ENCODE measurements at regions not wholly inside any gene's neighbourhood (a gene's known extent, or its start where the extent isn't known, plus 50 kb on each side); places are given as distances from the start of the nearest gene placed in this dataset.

DNA sequence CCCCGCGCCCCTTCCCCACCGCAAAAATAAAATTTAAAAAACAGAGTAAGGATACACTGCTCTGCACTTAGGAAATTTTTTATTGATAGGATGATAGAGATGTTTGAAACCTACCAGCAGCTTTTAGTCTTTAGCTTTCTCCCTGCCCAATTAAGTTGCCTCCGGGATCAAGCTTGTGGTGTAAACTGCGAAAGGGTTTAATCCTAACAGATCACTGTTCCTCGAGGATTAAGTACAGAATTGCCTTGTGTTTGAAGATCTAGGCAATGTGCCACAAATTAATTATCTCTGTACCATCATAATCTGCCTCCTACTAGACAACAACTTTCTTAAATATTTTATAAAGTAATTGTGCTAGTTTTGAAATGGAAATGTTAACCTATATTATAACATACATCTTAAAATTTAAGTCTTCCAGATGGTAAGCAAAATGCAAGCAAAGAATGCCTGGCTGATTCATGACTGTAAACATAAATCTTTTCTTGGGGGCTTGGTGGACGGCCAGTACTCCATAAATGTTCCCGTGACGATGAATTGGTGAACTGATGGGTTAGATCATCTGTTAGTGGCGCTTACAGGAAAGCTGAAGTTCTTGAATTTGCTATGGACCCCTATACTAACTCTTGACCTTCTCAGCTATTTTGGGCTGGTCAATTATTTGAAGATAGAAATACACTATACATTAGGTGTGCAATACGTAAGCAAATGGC lies 58.0 kb upstream of the ARHGAP18 start:
- intact Hi-C loops (cut with micrococcal nuclease): no loop called here
- CTCF ChIA-PET: interaction anchor here (1.1 to 5.2 kb wide), 4 partner anchors 7 to 267 kb away, joined by 3 to 44 read pairs (median 4); no protein-coding TSS in a partner anchor
- ATAC-seq (peak; percentile 16; the same call in 1 of the 2 replicates), DNase-seq (ENCODE audit: low read depth, low spot score) (no peak)
- H2AFZ ChIP-seq (ENCODE audit: low read depth, low read length, poor library complexity, severe bottlenecking): peak overlapping the region; percentile 89
- peaks cover 14 to 17% of the 10 kb centered on the region in 2 experiments for H3K4me1 ChIP-seq (ENCODE audit: control insufficient read depth in 1 of 2, insufficient read depth in 2 of 2, low read length in 2 of 2)
- no peaks in the 10 kb centered on the region for H3K79me2 ChIP-seq (ENCODE audit: insufficient read depth, low read length)
- POLR2A ChIA-PET: interaction anchor here (0.9 to 1.2 kb wide), 2 partner anchors 10 to 19 kb away, joined by 3 to 6 read pairs; no protein-coding TSS in a partner anchor
- 0 out of 2 replicates have a peak overlapping the region, but pooled peaks have one; percentile 32 for H3K27ac ChIP-seq (ENCODE audit: low read depth, low read length)
- no peaks in the 10 kb centered on the region for H3K9me2 ChIP-seq (ENCODE audit: insufficient read depth)
- no peaks in the 10 kb centered on the region for H3K9me3 ChIP-seq (ENCODE audit: control insufficient read depth in 1 of 2, insufficient read depth in 1 of 2, low read depth in 1 of 2, low read length in 2 of 2)
- no peak for TF ChIP-seq SRF (IDR thresholded peaks at IDR 0.05; ENCODE audit: low read depth)
- no peak for TF ChIP-seq TCF7L2 (IDR thresholded peaks at IDR 0.05; ENCODE audit: borderline replicate concordance, extremely low read depth, insufficient read depth, insufficient read length)
- TF ChIP-seq ZFX (IDR thresholded peaks at IDR 0.05): no peak
- TF ChIP-seq EZH2phosphoT487 (IDR thresholded peaks at IDR 0.05; ENCODE audit: borderline replicate concordance): no peak
- TF ChIP-seq, protein P1, sequence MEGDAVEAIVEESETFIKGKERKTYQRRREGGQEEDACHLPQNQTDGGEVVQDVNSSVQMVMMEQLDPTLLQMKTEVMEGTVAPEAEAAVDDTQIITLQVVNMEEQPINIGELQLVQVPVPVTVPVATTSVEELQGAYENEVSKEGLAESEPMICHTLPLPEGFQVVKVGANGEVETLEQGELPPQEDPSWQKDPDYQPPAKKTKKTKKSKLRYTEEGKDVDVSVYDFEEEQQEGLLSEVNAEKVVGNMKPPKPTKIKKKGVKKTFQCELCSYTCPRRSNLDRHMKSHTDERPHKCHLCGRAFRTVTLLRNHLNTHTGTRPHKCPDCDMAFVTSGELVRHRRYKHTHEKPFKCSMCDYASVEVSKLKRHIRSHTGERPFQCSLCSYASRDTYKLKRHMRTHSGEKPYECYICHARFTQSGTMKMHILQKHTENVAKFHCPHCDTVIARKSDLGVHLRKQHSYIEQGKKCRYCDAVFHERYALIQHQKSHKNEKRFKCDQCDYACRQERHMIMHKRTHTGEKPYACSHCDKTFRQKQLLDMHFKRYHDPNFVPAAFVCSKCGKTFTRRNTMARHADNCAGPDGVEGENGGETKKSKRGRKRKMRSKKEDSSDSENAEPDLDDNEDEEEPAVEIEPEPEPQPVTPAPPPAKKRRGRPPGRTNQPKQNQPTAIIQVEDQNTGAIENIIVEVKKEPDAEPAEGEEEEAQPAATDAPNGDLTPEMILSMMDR (IDR thresholded peaks at IDR 0.05 in 2 of 3, conservative IDR thresholded peaks at IDR 0.05 in 1 of 3; ENCODE audit: borderline replicate concordance in 1 of 3, insufficient read depth in 1 of 3, low read depth in 2 of 3, low read length in 2 of 3): no peak
- TF ChIP-seq POLR2AphosphoS5 (IDR thresholded peaks at IDR 0.05; ENCODE audit: low read depth, low read length): no peak
- no peak for TF ChIP-seq JUND (IDR thresholded peaks at IDR 0.05)
- TF ChIP-seq, protein P2, sequence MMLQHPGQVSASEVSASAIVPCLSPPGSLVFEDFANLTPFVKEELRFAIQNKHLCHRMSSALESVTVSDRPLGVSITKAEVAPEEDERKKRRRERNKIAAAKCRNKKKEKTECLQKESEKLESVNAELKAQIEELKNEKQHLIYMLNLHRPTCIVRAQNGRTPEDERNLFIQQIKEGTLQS (IDR thresholded peaks at IDR 0.05): no peak
- TF ChIP-seq, protein P3, sequence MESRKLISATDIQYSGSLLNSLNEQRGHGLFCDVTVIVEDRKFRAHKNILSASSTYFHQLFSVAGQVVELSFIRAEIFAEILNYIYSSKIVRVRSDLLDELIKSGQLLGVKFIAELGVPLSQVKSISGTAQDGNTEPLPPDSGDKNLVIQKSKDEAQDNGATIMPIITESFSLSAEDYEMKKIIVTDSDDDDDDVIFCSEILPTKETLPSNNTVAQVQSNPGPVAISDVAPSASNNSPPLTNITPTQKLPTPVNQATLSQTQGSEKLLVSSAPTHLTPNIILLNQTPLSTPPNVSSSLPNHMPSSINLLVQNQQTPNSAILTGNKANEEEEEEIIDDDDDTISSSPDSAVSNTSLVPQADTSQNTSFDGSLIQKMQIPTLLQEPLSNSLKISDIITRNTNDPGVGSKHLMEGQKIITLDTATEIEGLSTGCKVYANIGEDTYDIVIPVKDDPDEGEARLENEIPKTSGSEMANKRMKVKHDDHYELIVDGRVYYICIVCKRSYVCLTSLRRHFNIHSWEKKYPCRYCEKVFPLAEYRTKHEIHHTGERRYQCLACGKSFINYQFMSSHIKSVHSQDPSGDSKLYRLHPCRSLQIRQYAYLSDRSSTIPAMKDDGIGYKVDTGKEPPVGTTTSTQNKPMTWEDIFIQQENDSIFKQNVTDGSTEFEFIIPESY (IDR thresholded peaks at IDR 0.05; ENCODE audit: extremely low read depth, insufficient replicate concordance, low read length): no peak
- RAD21 ChIA-PET (ENCODE audit: low non-redundant PET in 1 of 2, low total read pairs in 2 of 2, uncharacterized antibody in 2 of 2, unreplicated experiment in 2 of 2): no interaction called here
- H3K4me3 ChIP-seq (replicated peaks in 1 of 2; ENCODE audit: low read depth in 1 of 2, low read length in 2 of 2): peak overlapping the region; percentile 51 to 71
- BruUV-seq (replicated peaks): no TSS peak
- no peaks in the 10 kb centered on the region for H3K27me3 ChIP-seq (ENCODE audit: insufficient read depth, low read length)
- H3K9ac ChIP-seq (ENCODE audit: low read length): no peak overlapping the region
- no peaks in the 10 kb centered on the region for H4K20me1 ChIP-seq (ENCODE audit: insufficient read depth)
- H3K4me2 ChIP-seq (ENCODE audit: low read length): peak overlapping the region; percentile 96
- no peaks in the 10 kb centered on the region for H3K36me3 ChIP-seq (ENCODE audit: control insufficient read depth in 1 of 2, insufficient read depth in 2 of 2, low read length in 2 of 2)

All from HCT116 (cell line).